Testis (tissue), 2 donors: ENCODE measurements at regions not wholly inside any gene's neighbourhood (a gene's known extent, or its start where the extent isn't known, plus 50 kb on each side); places are given as distances from the start of the nearest gene placed in this dataset.

Experiments used
- DNase-seq: peaks from one replicate; pipeline ENCODE4 v3.0.0-alpha.2; 2019
- H3K27ac ChIP-seq, 2 donors: fragments of 200-600 bp; sonication (generic); one replicate each; pipeline ENCODE4 v1.5.1; 2019
- H3K27me3 ChIP-seq: fragments of 200-600 bp; sonication (generic); one replicate; pipeline ENCODE4 v1.5.1; 2019
- H3K36me3 ChIP-seq: fragments of 200-600 bp; sonication (generic); one replicate; pipeline ENCODE4 v1.5.1; 2017; ENCODE audit warnings: low read depth; ENCODE audit errors: missing control alignments
- H3K4me1 ChIP-seq: fragments of 200-600 bp; sonication (generic); one replicate; pipeline ENCODE4 v1.5.1; 2019
- H3K4me3 ChIP-seq, 2 donors: fragments of 200-600 bp; sonication (generic); one replicate each; pipeline ENCODE4 v1.5.1; 2017 to 2019
- H3K9me3 ChIP-seq: fragments of 200-600 bp; sonication (generic); one replicate; pipeline ENCODE4 v1.5.1; 2017
- CTCF ChIP-seq, 3 experiments: fragments of 450-650 bp in 2 of 3; fragments of 200-600 bp in 1 of 3; sonication (generic) in 1 of 3; IDR thresholded peaks; one replicate each; pipeline ENCODE4 v1.5.1; 2016 to 2019; ENCODE audit warnings: antibody characterized with exemption in 3 of 3, mild to moderate bottlenecking in 2 of 3, moderate library complexity in 1 of 3
- POLR2A ChIP-seq: fragments of 450-650 bp; IDR thresholded peaks from one replicate; pipeline ENCODE4 v1.6.1; 2017; ENCODE audit warnings: antibody characterized with exemption, mild to moderate bottlenecking, moderate library complexity
- WGBS, 2 donors: methylation state at CpG; one replicate each; pipeline ENCODE4 v1.1.5; 2018; 5-methylcytosine and 5-hydroxymethylcytosine counted together
- intact Hi-C: fragments of 100-400 bp; cut with DNase I; formaldehyde crosslinking; loops from one replicate; pipeline ENCODE4 v1.15.1; 2023; ENCODE audit warnings: low total_unique reads

GRCh38 chr1:243996223-243996622 lies 54.9 kb upstream of the ZBTB18 start:
- no peak for DNase-seq
- no peaks in the 10 kb centered on the region for H3K36me3 ChIP-seq
- H3K27me3 ChIP-seq, result no peaks in the 10 kb centered on the region
- intact Hi-C loops, result no loop called here
- H3K4me1 ChIP-seq, result no peaks in the 10 kb centered on the region
- H3K27ac ChIP-seq, result no peak overlapping the region
- TF ChIP-seq POLR2A, result no peak
- TF ChIP-seq CTCF (IDR thresholded peaks at IDR 0.05), result no peak
- no peak overlapping the region for H3K4me3 ChIP-seq
- H3K9me3 ChIP-seq, result no peaks in the 10 kb centered on the region

GRCh38 chr1:243991650-243992049 lies 59.4 kb upstream of the ZBTB18 start:
- H3K4me3 ChIP-seq, result no peak overlapping the region
- DNase-seq, result no peak
- no peaks in the 10 kb centered on the region for H3K4me1 ChIP-seq
- intact Hi-C loops, result no loop called here
- H3K27ac ChIP-seq, result no peak overlapping the region
- 79 to 87% methylated on average over 3 of the region's 3 CpGs for WGBS, 2 donors
- TF ChIP-seq POLR2A (no peak), CTCF (IDR thresholded peaks at IDR 0.05) (no peak)
- H3K9me3 ChIP-seq, result no peaks in the 10 kb centered on the region
- no peaks in the 10 kb centered on the region for H3K36me3 ChIP-seq
- H3K27me3 ChIP-seq, result no peaks in the 10 kb centered on the region

GRCh38 chr1:243984788-243985187 lies 66.3 kb upstream of the ZBTB18 start:
- Histone ChIP-seq H3K27ac (no peak overlapping the region), H3K9me3 (no peaks in the 10 kb centered on the region), H3K4me1 (no peaks in the 10 kb centered on the region), H3K27me3 (no peaks in the 10 kb centered on the region), H3K4me3 (no peak overlapping the region), H3K36me3 (no peaks in the 10 kb centered on the region)
- 89 to 90% methylated on average over 10 of the region's 10 CpGs for WGBS, 2 donors
- DNase-seq, result no peak
- no peak for TF ChIP-seq CTCF (IDR thresholded peaks at IDR 0.05)
- TF ChIP-seq POLR2A, result no peak
- intact Hi-C loops, result no loop called here

GRCh38 chr1:243982447-243983018 lies 68.5 kb upstream of the ZBTB18 start:
- Histone ChIP-seq H3K9me3 (no peaks in the 10 kb centered on the region), H3K27me3 (no peaks in the 10 kb centered on the region), H3K4me1 (no peaks in the 10 kb centered on the region), H3K36me3 (no peaks in the 10 kb centered on the region), H3K4me3 (no peak overlapping the region), H3K27ac (no peak overlapping the region)
- no peak for TF ChIP-seq CTCF (IDR thresholded peaks at IDR 0.05)
- TF ChIP-seq POLR2A, result no peak
- DNase-seq, result no peak
- intact Hi-C loops, result no loop called here
- WGBS, 2 donors, result 63 to 70% methylated on average over 7 of the region's 7 CpGs

- no peaks in the 10 kb centered on the region for H3K9me3 ChIP-seq
- DNase-seq, result no peak
- H3K4me1 ChIP-seq, result no peaks in the 10 kb centered on the region
- H3K27me3 ChIP-seq, result no peaks in the 10 kb centered on the region
- H3K4me3 ChIP-seq, result no peak overlapping the region
- H3K36me3 ChIP-seq, result no peaks in the 10 kb centered on the region
- intact Hi-C loops, result no loop called here
- no peak for TF ChIP-seq POLR2A
- TF ChIP-seq CTCF (IDR thresholded peaks at IDR 0.05), result no peak
- no peak overlapping the region for H3K27ac ChIP-seq
- WGBS, 2 donors, result 93% methylated on average over 3 of the region's 3 CpGs
These were observed 70.6 kb upstream of the ZBTB18 start for GRCh38 chr1:243980471-243980870.
